Esophagus squamous epithelium (tissue), 4 donors: ENCODE measurements at regions not wholly inside any gene's neighbourhood (a gene's known extent, or its start where the extent isn't known, plus 50 kb on each side); places are given as distances from the start of the nearest gene placed in this dataset.

ENCODE experiments used
- POLR2A ChIP-seq, 4 donors: fragments of 450-650 bp; IDR thresholded peaks; one replicate each; pipeline ENCODE4 v1.6.1; 2017; ENCODE audit warnings: antibody characterized with exemption in 4 of 4, mild to moderate bottlenecking in 4 of 4, moderate library complexity in 3 of 4
- TF ChIP-seq, protein P1 (sequence below), 6 experiments: fragments of 450-650 bp in 4 of 6; fragments of 200-600 bp in 2 of 6; sonication (generic) in 2 of 6; IDR thresholded peaks; one replicate each; pipeline ENCODE4 v1.5.1; 2016 to 2019; ENCODE audit warnings: antibody characterized with exemption in 6 of 6, mild to moderate bottlenecking in 4 of 6, moderate library complexity in 4 of 6

- TF ChIP-seq, protein P1, sequence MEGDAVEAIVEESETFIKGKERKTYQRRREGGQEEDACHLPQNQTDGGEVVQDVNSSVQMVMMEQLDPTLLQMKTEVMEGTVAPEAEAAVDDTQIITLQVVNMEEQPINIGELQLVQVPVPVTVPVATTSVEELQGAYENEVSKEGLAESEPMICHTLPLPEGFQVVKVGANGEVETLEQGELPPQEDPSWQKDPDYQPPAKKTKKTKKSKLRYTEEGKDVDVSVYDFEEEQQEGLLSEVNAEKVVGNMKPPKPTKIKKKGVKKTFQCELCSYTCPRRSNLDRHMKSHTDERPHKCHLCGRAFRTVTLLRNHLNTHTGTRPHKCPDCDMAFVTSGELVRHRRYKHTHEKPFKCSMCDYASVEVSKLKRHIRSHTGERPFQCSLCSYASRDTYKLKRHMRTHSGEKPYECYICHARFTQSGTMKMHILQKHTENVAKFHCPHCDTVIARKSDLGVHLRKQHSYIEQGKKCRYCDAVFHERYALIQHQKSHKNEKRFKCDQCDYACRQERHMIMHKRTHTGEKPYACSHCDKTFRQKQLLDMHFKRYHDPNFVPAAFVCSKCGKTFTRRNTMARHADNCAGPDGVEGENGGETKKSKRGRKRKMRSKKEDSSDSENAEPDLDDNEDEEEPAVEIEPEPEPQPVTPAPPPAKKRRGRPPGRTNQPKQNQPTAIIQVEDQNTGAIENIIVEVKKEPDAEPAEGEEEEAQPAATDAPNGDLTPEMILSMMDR (IDR thresholded peaks at IDR 0.05) = no peak
- no peak for TF ChIP-seq POLR2A (IDR thresholded peaks at IDR 0.05)
Observed at GRCh38 chr4:54527532-54527931, 130.2 kb upstream of the KIT start.
